Right lobe of liver (tissue), 6 donors: ENCODE measurements at regions not wholly inside any gene's neighbourhood (a gene's known extent, or its start where the extent isn't known, plus 50 kb on each side); places are given as distances from the start of the nearest gene placed in this dataset.

ENCODE experiments used
- ATAC-seq, 4 donors: fragments of 200-7000 bp; cut with Tn5 transposase; one replicate each; pipeline ENCODE4 v1.9.1; 2020; ENCODE audit warnings: mild to moderate bottlenecking in 4 of 4, moderate library complexity in 4 of 4
- DNase-seq, 3 donors: peaks; one replicate each; pipeline ENCODE4 v3.0.0-alpha.2; 2020
- H3K27ac ChIP-seq, 3 donors: fragments of 200-600 bp; one replicate each; pipeline ENCODE4 v1.8.0; 2022
- H3K27me3 ChIP-seq, 2 donors: fragments of 200-600 bp; one replicate each; pipeline ENCODE4 v1.8.0; 2022
- H3K36me3 ChIP-seq, 4 donors: fragments of 200-600 bp; sonication (generic) in 1 of 4; one replicate each; pipeline versions ENCODE4 v1.5.1 to v1.8.0; 2017 to 2022; ENCODE audit warnings: control low read depth in 1 of 4
- H3K4me1 ChIP-seq, 4 donors: fragments of 200-600 bp; sonication (generic) in 1 of 4; one replicate each; pipeline versions ENCODE4 v1.5.1 to v1.8.0; 2017 to 2022; ENCODE audit warnings: control low read depth in 1 of 4
- H3K4me3 ChIP-seq, 3 donors: fragments of 200-600 bp; one replicate each; pipeline ENCODE4 v1.8.0; 2022
- H3K9me3 ChIP-seq, 4 donors: fragments of 200-600 bp; sonication (generic) in 1 of 4; one replicate each; pipeline versions ENCODE4 v1.5.1 to v1.8.0; 2017 to 2022; ENCODE audit warnings: control low read depth in 1 of 4
- CTCF ChIP-seq, 4 donors: fragments of 200-600 bp in 3 of 4; fragments of 450-650 bp in 1 of 4; IDR thresholded peaks; one replicate each; pipeline versions ENCODE4 v1.5.1 to v1.8.0; 2016 to 2022; ENCODE audit warnings: antibody characterized with exemption in 4 of 4, mild to moderate bottlenecking in 2 of 4
- POLR2A ChIP-seq: fragments of 450-650 bp; IDR thresholded peaks from one replicate; pipeline ENCODE4 v1.6.1; 2017; ENCODE audit warnings: antibody characterized with exemption, mild to moderate bottlenecking
- WGBS: methylation state at CpG from one replicate; pipeline ENCODE4 v1.1.6; 2018; ENCODE audit warnings: low coverage, low lambda C conversion rate; ENCODE audit not compliant: insufficient coverage; ENCODE audit errors: missing lambda C conversion rate; 5-methylcytosine and 5-hydroxymethylcytosine counted together
- intact Hi-C, 2 donors: fragments of 100-400 bp; cut with DNase I; formaldehyde crosslinking; loops; one replicate each; pipeline versions ENCODE4 v1.11.2 to v1.14.1; 2022
- donor health status: DM: no; HTN: yes; CAD: no.
- donor health status: DM: no; HTN: no; CAD: no.
- donor health status: DM: no; HTN: no; CAD: no.
- donor health status: DM: no; HTN: yes; CAD: no.
- donor health status: DM: no; HTN: yes; CAD: no.

DNA sequence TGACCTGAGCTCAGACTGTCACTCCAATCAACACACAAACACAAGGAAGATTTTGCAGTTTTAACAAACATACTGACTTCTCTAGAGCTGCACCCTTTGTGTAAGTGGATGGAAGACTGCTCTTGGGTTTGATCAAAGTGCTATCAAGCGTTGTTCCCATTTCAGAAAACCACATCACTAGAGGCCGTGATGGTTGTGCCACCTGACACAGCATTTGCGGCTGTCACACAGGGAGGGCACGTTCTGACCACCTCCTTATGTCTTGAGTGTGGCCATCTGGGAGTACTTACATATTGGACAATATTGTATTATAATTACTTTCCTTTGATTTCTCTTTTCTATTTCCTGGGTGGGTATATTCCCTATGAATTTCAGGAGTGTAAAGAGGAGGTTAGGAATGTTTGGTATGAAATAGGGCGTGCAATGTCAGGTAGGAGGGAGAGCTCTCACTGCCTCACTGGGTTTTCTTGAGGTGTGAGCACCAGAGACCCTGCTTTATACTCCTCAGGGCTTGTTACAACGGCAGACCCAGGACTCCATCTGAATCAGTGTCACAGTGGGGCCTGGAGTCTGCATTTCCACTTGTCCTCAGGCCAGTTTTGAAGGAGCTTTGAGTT, 74.3 kb downstream of the SYNE3 start:
- H3K9me3 ChIP-seq: no peaks in the 10 kb centered on the region
- H3K4me1 ChIP-seq: peaks cover 0 to 31% (median 14%) of the 10 kb centered on the region in 4 donors
- peaks cover 0 to 17% (median 0%) of the 10 kb centered on the region in 4 donors for H3K36me3 ChIP-seq
- DNase-seq: no peak
- H3K27ac ChIP-seq: no peak overlapping the region
- no peak overlapping the region for H3K4me3 ChIP-seq
- no peak for TF ChIP-seq POLR2A
- TF ChIP-seq CTCF (IDR thresholded peaks at IDR 0.05): no peak
- intact Hi-C loops: loop anchor here in 1 of 2 donors (10.0 kb wide), 1 partner anchor 83 kb away; no protein-coding TSS in a partner anchor
- no peaks in the 10 kb centered on the region for H3K27me3 ChIP-seq
- 44% methylated on average over 6 of the region's 6 CpGs for WGBS
- no peak for ATAC-seq

- no peak for DNase-seq
- peaks cover 0 to 24% (median 0%) of the 10 kb centered on the region in 4 donors for H3K36me3 ChIP-seq
- TF ChIP-seq CTCF (IDR thresholded peaks at IDR 0.05) (no peak), POLR2A (no peak)
- H3K4me1 ChIP-seq: peaks cover 0 to 31% (median 14%) of the 10 kb centered on the region in 4 donors
- no peak overlapping the region for H3K4me3 ChIP-seq
- intact Hi-C loops: loop anchor here in 1 of 2 donors (10.0 kb wide), 1 partner anchor 84 kb away; no protein-coding TSS in a partner anchor
- H3K9me3 ChIP-seq: no peaks in the 10 kb centered on the region
- 82% methylated on average over 2 of the region's 2 CpGs for WGBS
- H3K27me3 ChIP-seq: no peaks in the 10 kb centered on the region
- no peak overlapping the region for H3K27ac ChIP-seq
- ATAC-seq: no peak
Observed at GRCh38 chr14:95440951-95441350, 75.5 kb downstream of the SYNE3 start.

GRCh38 chr14:95440496-95440895, 76.0 kb downstream of the SYNE3 start:
- Histone ChIP-seq H3K4me1 (peaks cover 0 to 31% (median 14%) of the 10 kb centered on the region in 4 donors), H3K9me3 (no peaks in the 10 kb centered on the region), H3K27me3 (no peaks in the 10 kb centered on the region), H3K36me3 (peaks cover 0 to 24% (median 0%) of the 10 kb centered on the region in 4 donors), H3K4me3 (no peak overlapping the region), H3K27ac (no peak overlapping the region)
- intact Hi-C loops: loop anchor here in 1 of 2 donors (10.0 kb wide), 1 partner anchor 84 kb away; no protein-coding TSS in a partner anchor
- ATAC-seq (no peak), DNase-seq (no peak)
- 71% methylated on average over 3 of the region's 5 CpGs for WGBS
- no peak for TF ChIP-seq POLR2A
- no peak for TF ChIP-seq CTCF (IDR thresholded peaks at IDR 0.05)

GRCh38 chr14:95439881-95440280, 76.6 kb downstream of the SYNE3 start:
- H3K4me3 ChIP-seq: no peak overlapping the region
- TF ChIP-seq POLR2A (no peak), CTCF (IDR thresholded peaks at IDR 0.05) (no peak)
- H3K9me3 ChIP-seq: no peaks in the 10 kb centered on the region
- ATAC-seq: no peak
- intact Hi-C loops: loop anchor here in 1 of 2 donors (10.0 kb wide), 1 partner anchor 85 kb away; no protein-coding TSS in a partner anchor
- WGBS: no CpG with 5 or more reads among the region's 14 CpGs
- H3K36me3 ChIP-seq: peaks cover 0 to 24% (median 0%) of the 10 kb centered on the region in 4 donors
- H3K4me1 ChIP-seq: peaks cover 0 to 30% (median 14%) of the 10 kb centered on the region in 4 donors
- no peaks in the 10 kb centered on the region for H3K27me3 ChIP-seq
- DNase-seq: no peak
- H3K27ac ChIP-seq: no peak overlapping the region
